ENCODE measurements at regions not wholly inside any gene's neighbourhood (a gene's known extent, or its start where the extent isn't known, plus 50 kb on each side); places are given as distances from the start of the nearest gene placed in this dataset.

DNA sequence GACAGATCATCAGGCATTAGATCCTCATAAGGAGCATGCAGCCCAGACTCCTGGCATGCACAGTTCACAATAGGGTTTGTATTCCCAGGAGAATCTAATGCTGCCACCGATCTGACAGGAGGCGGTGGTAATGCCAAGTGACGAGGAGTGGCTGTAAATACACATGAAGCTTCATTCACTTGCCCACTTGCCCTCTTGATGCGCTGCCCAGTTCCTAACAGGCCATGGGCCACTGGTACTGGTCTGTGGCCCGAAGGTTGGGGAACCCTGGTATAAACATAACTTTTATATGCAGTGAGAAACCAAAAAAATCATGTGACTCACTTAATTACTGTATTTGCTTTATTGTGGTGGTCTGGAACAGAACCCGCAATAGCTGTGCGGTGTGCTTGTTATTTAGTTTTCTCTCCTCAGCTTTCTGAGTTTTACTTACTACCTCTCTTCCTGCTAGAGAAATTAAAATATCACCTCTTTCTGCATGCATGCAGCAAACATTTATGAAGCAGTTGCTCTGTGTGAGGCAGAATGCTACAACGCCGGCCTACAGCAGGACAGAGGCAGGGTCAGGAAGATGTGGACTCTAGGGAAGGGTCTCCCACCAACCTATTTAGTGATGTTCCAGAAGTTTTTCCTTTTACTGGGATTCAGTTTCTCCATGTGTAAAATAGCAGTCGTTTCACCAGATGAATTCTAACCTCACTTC is 151.3 kb downstream of the MAF start:
- TF ChIP-seq POLR2A (IDR thresholded peaks at IDR 0.05), result no peak
- TF ChIP-seq, protein P1, sequence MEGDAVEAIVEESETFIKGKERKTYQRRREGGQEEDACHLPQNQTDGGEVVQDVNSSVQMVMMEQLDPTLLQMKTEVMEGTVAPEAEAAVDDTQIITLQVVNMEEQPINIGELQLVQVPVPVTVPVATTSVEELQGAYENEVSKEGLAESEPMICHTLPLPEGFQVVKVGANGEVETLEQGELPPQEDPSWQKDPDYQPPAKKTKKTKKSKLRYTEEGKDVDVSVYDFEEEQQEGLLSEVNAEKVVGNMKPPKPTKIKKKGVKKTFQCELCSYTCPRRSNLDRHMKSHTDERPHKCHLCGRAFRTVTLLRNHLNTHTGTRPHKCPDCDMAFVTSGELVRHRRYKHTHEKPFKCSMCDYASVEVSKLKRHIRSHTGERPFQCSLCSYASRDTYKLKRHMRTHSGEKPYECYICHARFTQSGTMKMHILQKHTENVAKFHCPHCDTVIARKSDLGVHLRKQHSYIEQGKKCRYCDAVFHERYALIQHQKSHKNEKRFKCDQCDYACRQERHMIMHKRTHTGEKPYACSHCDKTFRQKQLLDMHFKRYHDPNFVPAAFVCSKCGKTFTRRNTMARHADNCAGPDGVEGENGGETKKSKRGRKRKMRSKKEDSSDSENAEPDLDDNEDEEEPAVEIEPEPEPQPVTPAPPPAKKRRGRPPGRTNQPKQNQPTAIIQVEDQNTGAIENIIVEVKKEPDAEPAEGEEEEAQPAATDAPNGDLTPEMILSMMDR (IDR thresholded peaks at IDR 0.05), result no peak
- Histone ChIP-seq H3K27me3 (no peaks in the 10 kb centered on the region), H3K9me3 (no peaks in the 10 kb centered on the region), H3K27ac (no peak overlapping the region), H3K36me3 (no peaks in the 10 kb centered on the region), H3K4me3 (no peak overlapping the region), H3K4me1 (no peaks in the 10 kb centered on the region)
- 92% methylated on average over 7 of the region's 10 CpGs for WGBS (ENCODE audit: insufficient coverage, low coverage, low lambda C conversion rate, missing lambda C conversion rate)
- intact Hi-C loops (cut with DNase I), result no loop called here
- ATAC-seq (no peak), DNase-seq (no peak)

DNA sequence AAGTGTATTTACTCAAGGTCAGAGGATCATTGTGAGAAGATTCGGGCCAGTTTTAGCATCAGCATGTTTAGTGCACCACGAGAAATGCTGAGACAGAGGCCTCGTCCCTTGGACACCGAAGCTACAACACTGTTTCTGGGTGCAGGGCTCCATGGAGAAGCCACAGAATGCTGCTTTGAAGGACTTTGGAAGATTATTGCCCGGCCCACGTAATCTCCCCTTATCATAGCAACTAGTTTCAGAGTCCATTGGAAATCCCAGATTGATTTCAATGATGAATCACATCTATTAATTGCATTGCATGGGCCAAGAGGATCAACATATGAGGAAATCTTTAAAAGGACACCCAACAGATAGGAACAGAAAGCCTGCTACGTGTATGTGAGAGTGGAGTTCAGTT is 156.0 kb downstream of the MAF start:
- H3K27ac ChIP-seq, result no peak overlapping the region
- H3K36me3 ChIP-seq, result no peaks in the 10 kb centered on the region
- no peaks in the 10 kb centered on the region for H3K4me1 ChIP-seq
- no peak for TF ChIP-seq POLR2A (IDR thresholded peaks at IDR 0.05)
- TF ChIP-seq, protein P1 (IDR thresholded peaks at IDR 0.05), result no peak
- DNase-seq (no peak), ATAC-seq (no peak)
- 65% methylated on average over 4 of the region's 7 CpGs for WGBS (ENCODE audit: insufficient coverage, low coverage, low lambda C conversion rate, missing lambda C conversion rate)
- H3K9me3 ChIP-seq, result no peaks in the 10 kb centered on the region
- no peak overlapping the region for H3K4me3 ChIP-seq
- intact Hi-C loops (cut with DNase I), result no loop called here
- H3K27me3 ChIP-seq, result no peaks in the 10 kb centered on the region

DNA sequence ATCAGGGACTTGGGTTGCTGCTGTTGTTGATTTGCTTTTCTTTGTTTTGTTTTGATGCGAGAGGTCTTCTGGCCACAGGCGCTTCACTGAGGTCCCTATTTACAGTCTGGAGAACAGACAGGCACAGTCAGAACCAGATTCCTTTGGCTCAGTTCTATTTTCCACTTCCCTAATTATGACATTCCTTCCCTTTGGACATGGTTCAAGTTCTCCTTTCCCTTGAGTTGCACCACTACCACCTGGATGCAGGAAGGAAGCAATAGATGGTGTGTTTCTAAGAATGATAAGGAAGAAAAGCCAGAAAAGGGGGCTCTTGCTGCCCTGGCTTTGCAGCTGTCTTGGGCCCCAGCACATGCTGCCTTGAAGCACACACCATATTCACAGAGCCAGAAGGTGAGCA is 160.6 kb downstream of the MAF start:
- WGBS (ENCODE audit: insufficient coverage, low coverage, low lambda C conversion rate, missing lambda C conversion rate), result 58% methylated on average over 2 of the region's 2 CpGs
- H3K4me3 ChIP-seq, result no peak overlapping the region
- no peak for DNase-seq
- no peaks in the 10 kb centered on the region for H3K4me1 ChIP-seq
- no peaks in the 10 kb centered on the region for H3K27me3 ChIP-seq
- H3K36me3 ChIP-seq, result no peaks in the 10 kb centered on the region
- H3K9me3 ChIP-seq, result no peaks in the 10 kb centered on the region
- intact Hi-C loops (cut with DNase I), result no loop called here
- TF ChIP-seq, protein P1 (IDR thresholded peaks at IDR 0.05), result no peak
- no peak for TF ChIP-seq POLR2A (IDR thresholded peaks at IDR 0.05)
- ATAC-seq, result peak in 2 of 4 donors; percentile 18 to 23
- H3K27ac ChIP-seq, result no peak overlapping the region

DNA sequence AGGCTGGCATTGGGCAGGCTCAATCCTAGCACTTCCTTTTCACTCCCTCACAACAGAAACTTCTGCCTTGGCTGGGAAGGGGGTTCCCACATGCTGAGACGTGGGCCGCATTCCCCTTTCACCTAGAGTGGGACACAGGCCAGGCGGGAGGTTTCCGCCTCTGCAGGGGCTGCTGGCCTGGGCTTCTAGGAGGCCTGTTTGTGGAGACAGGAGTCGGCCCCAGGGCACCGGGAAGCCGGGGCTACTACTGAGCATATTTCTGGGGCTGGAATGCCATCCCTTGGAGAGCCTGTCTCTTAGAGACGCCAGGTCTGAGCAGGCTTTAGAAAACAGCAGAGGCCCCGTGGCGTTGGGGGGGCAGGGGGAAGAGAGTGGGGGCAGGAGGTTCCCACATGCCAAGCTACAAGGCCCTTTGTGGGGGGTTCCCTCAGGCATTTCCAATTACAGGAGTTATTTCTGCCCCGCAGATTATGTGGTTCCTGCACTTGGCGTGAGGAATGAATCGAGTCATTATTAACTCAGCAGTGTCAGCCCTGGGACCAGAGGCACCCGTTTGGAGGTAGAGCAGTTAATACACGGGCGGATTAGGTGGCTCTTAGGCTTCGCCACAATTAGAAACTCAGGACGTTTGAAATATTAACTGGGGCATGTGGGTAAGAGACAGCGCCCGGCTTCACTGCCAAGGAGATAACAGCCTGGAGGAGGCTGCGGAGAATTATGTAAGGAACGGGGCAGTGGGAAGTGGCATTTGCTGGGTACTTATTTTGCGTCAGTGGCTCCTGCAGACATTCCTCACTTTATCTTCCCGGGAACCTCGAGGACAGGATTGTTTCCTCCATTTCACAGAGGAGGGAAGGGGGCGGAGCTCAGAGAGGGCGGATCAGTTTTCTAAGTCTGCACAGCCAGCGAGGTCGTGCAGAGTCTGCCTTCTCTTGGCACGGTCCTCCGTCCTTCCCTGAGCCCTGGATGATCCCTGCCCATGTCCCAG is 162.5 kb downstream of the MAF start:
- Histone ChIP-seq H3K4me3 (no peak overlapping the region), H3K27me3 (no peaks in the 10 kb centered on the region), H3K27ac (no peak overlapping the region), H3K9me3 (no peaks in the 10 kb centered on the region), H3K4me1 (no peaks in the 10 kb centered on the region), H3K36me3 (no peaks in the 10 kb centered on the region)
- WGBS (ENCODE audit: insufficient coverage, low coverage, low lambda C conversion rate, missing lambda C conversion rate), result 58% methylated on average over 22 of the region's 31 CpGs
- peak; percentile 73 to 89 (median 78) for ATAC-seq
- no peak for TF ChIP-seq POLR2A (IDR thresholded peaks at IDR 0.05)
- TF ChIP-seq, protein P1 (IDR thresholded peaks at IDR 0.05), result no peak
- DNase-seq, result peak in 2 of 3 donors; percentile 57 to 61
- intact Hi-C loops (cut with DNase I), result no loop called here
